A673 (cell line): ENCODE measurements at regions not wholly inside any gene's neighbourhood (a gene's known extent, or its start where the extent isn't known, plus 50 kb on each side); places are given as distances from the start of the nearest gene placed in this dataset.

Source experiments
- CTCF ChIP-seq: fragments of 300-800, 200-600 bp; sonication (generic); conservative IDR thresholded peaks from 2 replicates; pipeline ENCODE4 v1.5.1; 2017; ENCODE audit warnings: low read depth, mild to moderate bottlenecking, antibody characterized with exemption, low read length, moderate library complexity, mixed read lengths
- EZH2 ChIP-seq: fragments of 200-600 bp; sonication (generic); IDR thresholded peaks from 2 replicates; pipeline ENCODE4 v1.6.1; 2017; ENCODE audit warnings: borderline replicate concordance, low read depth, mild to moderate bottlenecking, mixed read lengths, antibody characterized with exemption, low read length; ENCODE audit not compliant: poor library complexity, severe bottlenecking

GRCh38 chr10:9875353-9875752 lies 1142.3 kb upstream of the CELF2 start:
- TF ChIP-seq EZH2 (no peak), CTCF (no peak)
